ENCODE measurements at regions not wholly inside any gene's neighbourhood (a gene's known extent, or its start where the extent isn't known, plus 50 kb on each side); places are given as distances from the start of the nearest gene placed in this dataset.

GRCh38 chr7:28890137-28890536 is 68.0 kb downstream of the TRIL start:
- intact Hi-C loops (cut with micrococcal nuclease) (no loop called here), in situ Hi-C loops (cut with MboI) (no loop called here)
- no peaks in the 10 kb centered on the region for H3K9me3 ChIP-seq (replicated peaks; ENCODE audit: control insufficient read depth, insufficient read depth, low read depth, low read length)
- no peak overlapping the region for H3K9ac ChIP-seq (ENCODE audit: insufficient read depth in 1 of 2, low read depth in 2 of 2, low read length in 2 of 2)
- no peaks in the 10 kb centered on the region for H3K79me2 ChIP-seq (ENCODE audit: control insufficient read depth, insufficient read depth, low read length)
- H4K20me1 ChIP-seq (replicated peaks; ENCODE audit: control insufficient read depth, insufficient read depth, low read length) = no peaks in the 10 kb centered on the region
- H3K36me3 ChIP-seq (ENCODE audit: control insufficient read depth, insufficient read depth, low read length) = no peaks in the 10 kb centered on the region
- CTCF ChIA-PET (ENCODE audit: low intra/inter-chr PET ratio) = no interaction called here
- FAIRE-seq (no peak), DNase-seq (ENCODE audit: extremely low read depth in 1 of 4, low spot score in 3 of 4) (no peak), ATAC-seq (no peak)
- POLR2A ChIA-PET = interaction anchor here (1.6 kb wide), 1 partner anchor 15 kb away, joined by 3 read pairs; no protein-coding TSS in a partner anchor
- H2AFZ ChIP-seq (ENCODE audit: low read depth, low read length) = no peak overlapping the region
- WGBS (ENCODE audit: insufficient coverage, low coverage, missing lambda C conversion rate) = 2% methylated on average over 7 of the region's 7 CpGs
- H3K4me1 ChIP-seq (replicated peaks in 1 of 2; ENCODE audit: control insufficient read depth in 2 of 2, insufficient read depth in 2 of 2, low read length in 2 of 2) = no peaks in the 10 kb centered on the region
- H3K4me2 ChIP-seq (ENCODE audit: insufficient read depth, low read length) = no peak overlapping the region
- H3K9me1 ChIP-seq (ENCODE audit: control insufficient read depth, insufficient read depth, low read length) = no peaks in the 10 kb centered on the region
- BruUV-seq (replicated peaks) = no TSS peak
- TF ChIP-seq KLF10 (CRISPR knock-in tag; IDR thresholded peaks at IDR 0.05) (no peak), NFIC (IDR thresholded peaks at IDR 0.05) (no peak), ARID4B (CRISPR knock-in tag; IDR thresholded peaks at IDR 0.05) (no peak), EP300 (IDR thresholded peaks at IDR 0.05; ENCODE audit: low read length) (no peak), ZNF253 (CRISPR knock-in tag; conservative IDR thresholded peaks at IDR 0.05) (no peak), ZNF354B (CRISPR knock-in tag; IDR thresholded peaks at IDR 0.05) (no peak)
- no peak overlapping the region for H3K27ac ChIP-seq (ENCODE audit: extremely low read depth, low read depth, low read length)
- H3K4me3 ChIP-seq = no peak overlapping the region
- H3K27me3 ChIP-seq (ENCODE audit: control insufficient read depth in 2 of 2, insufficient read depth in 2 of 2, low read length in 2 of 2) = 0 out of 5 replicates have a peak, but pooled peaks cover 0 to 3% of the 10 kb centered on the region in 2 experiments
